Uterus (tissue), 3 donors: ENCODE measurements at regions not wholly inside any gene's neighbourhood (a gene's known extent, or its start where the extent isn't known, plus 50 kb on each side); places are given as distances from the start of the nearest gene placed in this dataset.

ENCODE experiments used
- DNase-seq, 2 donors: peaks; one replicate each; pipeline ENCODE4 v3.0.0-alpha.2; 2019 to 2020
- H3K27ac ChIP-seq, 2 donors: fragments of 200-600 bp; sonication (generic); 1 replicate in 1 of 2; 2 replicates in 1 of 2; pipeline ENCODE4 v1.5.1; 2016 to 2018
- H3K27me3 ChIP-seq, 2 donors: fragments of 200-600 bp; sonication (generic); one replicate each; pipeline ENCODE4 v1.5.1; 2018 to 2019; ENCODE audit warnings: control low read depth in 1 of 2
- H3K36me3 ChIP-seq, 2 donors: fragments of 200-600 bp; sonication (generic); one replicate each; pipeline ENCODE4 v1.5.1; 2019; ENCODE audit warnings: control low read depth in 1 of 2
- H3K4me1 ChIP-seq, 2 donors: fragments of 200-600 bp; sonication (generic); one replicate each; pipeline ENCODE4 v1.5.1; 2018 to 2019; ENCODE audit warnings: control low read depth in 1 of 2
- H3K4me3 ChIP-seq, 2 donors: fragments of 200-600 bp; sonication (generic); 1 replicate in 1 of 2; 2 replicates in 1 of 2; pipeline ENCODE4 v1.5.1; 2018 to 2019; ENCODE audit warnings: mild to moderate bottlenecking in 1 of 2
- H3K9me3 ChIP-seq, 2 donors: fragments of 200-600 bp; sonication (generic); one replicate each; pipeline ENCODE4 v1.5.1; 2019; ENCODE audit warnings: control low read depth in 1 of 2
- CTCF ChIP-seq, 4 experiments: fragments of 200-600 bp in 2 of 4; fragments of 450-650 bp in 2 of 4; sonication (generic) in 2 of 4; IDR thresholded peaks; one replicate each; pipeline ENCODE4 v1.5.1; 2016 to 2019; ENCODE audit warnings: antibody characterized with exemption in 4 of 4, mild to moderate bottlenecking in 2 of 4, moderate library complexity in 1 of 4
- POLR2A ChIP-seq, 2 donors: fragments of 450-650 bp; IDR thresholded peaks; one replicate each; pipeline ENCODE4 v1.6.1; 2016; ENCODE audit warnings: antibody characterized with exemption in 2 of 2, mild to moderate bottlenecking in 1 of 2, moderate library complexity in 1 of 2
- intact Hi-C: fragments of 100-400 bp; cut with DNase I; formaldehyde crosslinking; loops from one replicate; pipeline ENCODE4 v1.15.1; 2023; ENCODE audit warnings: low total_unique reads
- donor health status: DM: yes; HTN: yes; CAD: no.

GRCh38 chr3:127049393-127049792 lies 66.5 kb downstream of the PLXNA1 start:
- no peaks in the 10 kb centered on the region for H3K9me3 ChIP-seq
- no peaks in the 10 kb centered on the region for H3K36me3 ChIP-seq
- no peaks in the 10 kb centered on the region for H3K27me3 ChIP-seq
- H3K27ac ChIP-seq: no peak overlapping the region
- H3K4me1 ChIP-seq: no peaks in the 10 kb centered on the region
- no peak overlapping the region for H3K4me3 ChIP-seq
- TF ChIP-seq POLR2A (IDR thresholded peaks at IDR 0.05) (no peak), CTCF (IDR thresholded peaks at IDR 0.05) (no peak)
- DNase-seq: no peak
- intact Hi-C loops: no loop called here

- H3K9me3 ChIP-seq: no peaks in the 10 kb centered on the region
- H3K4me1 ChIP-seq: no peaks in the 10 kb centered on the region
- TF ChIP-seq CTCF (IDR thresholded peaks at IDR 0.05) (no peak), POLR2A (IDR thresholded peaks at IDR 0.05) (no peak)
- no peak overlapping the region for H3K4me3 ChIP-seq
- intact Hi-C loops: no loop called here
- no peaks in the 10 kb centered on the region for H3K27me3 ChIP-seq
- H3K36me3 ChIP-seq: no peaks in the 10 kb centered on the region
- no peak overlapping the region for H3K27ac ChIP-seq
- no peak for DNase-seq
Measured at GRCh38 chr3:127050733-127051132, 67.8 kb downstream of the PLXNA1 start.

GRCh38 chr3:127052121-127052561 lies 69.2 kb downstream of the PLXNA1 start:
- peak in 1 of 2 donors; percentile 49 for DNase-seq
- TF ChIP-seq CTCF (IDR thresholded peaks at IDR 0.05) (no peak), POLR2A (IDR thresholded peaks at IDR 0.05) (no peak)
- H3K27me3 ChIP-seq: no peaks in the 10 kb centered on the region
- H3K4me1 ChIP-seq: no peaks in the 10 kb centered on the region
- H3K36me3 ChIP-seq: no peaks in the 10 kb centered on the region
- no peaks in the 10 kb centered on the region for H3K9me3 ChIP-seq
- no peak overlapping the region for H3K27ac ChIP-seq
- no peak overlapping the region for H3K4me3 ChIP-seq
- intact Hi-C loops: no loop called here

GRCh38 chr3:127053026-127053425 lies 70.1 kb downstream of the PLXNA1 start:
- no peaks in the 10 kb centered on the region for H3K27me3 ChIP-seq
- H3K36me3 ChIP-seq: no peaks in the 10 kb centered on the region
- H3K9me3 ChIP-seq: no peaks in the 10 kb centered on the region
- intact Hi-C loops: no loop called here
- no peak for DNase-seq
- H3K4me3 ChIP-seq: no peak overlapping the region
- TF ChIP-seq CTCF (IDR thresholded peaks at IDR 0.05) (no peak), POLR2A (IDR thresholded peaks at IDR 0.05) (no peak)
- no peaks in the 10 kb centered on the region for H3K4me1 ChIP-seq
- no peak overlapping the region for H3K27ac ChIP-seq

- no peak for TF ChIP-seq POLR2A (IDR thresholded peaks at IDR 0.05)
- no peak for TF ChIP-seq CTCF (IDR thresholded peaks at IDR 0.05)
- no peak overlapping the region for H3K27ac ChIP-seq
- no peak for DNase-seq
Measured at GRCh38 chr3:127053450-127053849, 70.5 kb downstream of the PLXNA1 start.

More at GRCh38 chr3:127053450-127053849, 70.5 kb downstream of the PLXNA1 start:
- intact Hi-C loops: no loop called here
- no peaks in the 10 kb centered on the region for H3K27me3 ChIP-seq
- H3K9me3 ChIP-seq: no peaks in the 10 kb centered on the region
- no peaks in the 10 kb centered on the region for H3K4me1 ChIP-seq
- H3K36me3 ChIP-seq: no peaks in the 10 kb centered on the region
- no peak overlapping the region for H3K4me3 ChIP-seq
